Keratinocyte (primary cell): ENCODE measurements at regions not wholly inside any gene's neighbourhood (a gene's known extent, or its start where the extent isn't known, plus 50 kb on each side); places are given as distances from the start of the nearest gene placed in this dataset.

ENCODE experiments used
- EZH2 ChIP-seq: IDR thresholded peaks from one replicate; pipeline ENCODE4 v1.6.1; 2012; ENCODE audit warnings: inconsistent platforms, mild to moderate bottlenecking, low read length, moderate library complexity
- TF ChIP-seq, protein P1 (sequence below), 3 experiments: IDR thresholded peaks in 1 of 3; conservative IDR thresholded peaks in 1 of 3; optimal IDR thresholded peaks in 1 of 3; 2 replicates in 2 of 3; 3 replicates in 1 of 3; pipeline versions ENCODE3 to v1.5.1; 2011; ENCODE audit warnings: low read length in 3 of 3, mild to moderate bottlenecking in 3 of 3, moderate library complexity in 2 of 3, control low read depth in 1 of 3, inconsistent platforms in 1 of 3; ENCODE audit not compliant: insufficient read depth in 2 of 3; ENCODE audit errors: extremely low read depth in 1 of 3

DNA sequence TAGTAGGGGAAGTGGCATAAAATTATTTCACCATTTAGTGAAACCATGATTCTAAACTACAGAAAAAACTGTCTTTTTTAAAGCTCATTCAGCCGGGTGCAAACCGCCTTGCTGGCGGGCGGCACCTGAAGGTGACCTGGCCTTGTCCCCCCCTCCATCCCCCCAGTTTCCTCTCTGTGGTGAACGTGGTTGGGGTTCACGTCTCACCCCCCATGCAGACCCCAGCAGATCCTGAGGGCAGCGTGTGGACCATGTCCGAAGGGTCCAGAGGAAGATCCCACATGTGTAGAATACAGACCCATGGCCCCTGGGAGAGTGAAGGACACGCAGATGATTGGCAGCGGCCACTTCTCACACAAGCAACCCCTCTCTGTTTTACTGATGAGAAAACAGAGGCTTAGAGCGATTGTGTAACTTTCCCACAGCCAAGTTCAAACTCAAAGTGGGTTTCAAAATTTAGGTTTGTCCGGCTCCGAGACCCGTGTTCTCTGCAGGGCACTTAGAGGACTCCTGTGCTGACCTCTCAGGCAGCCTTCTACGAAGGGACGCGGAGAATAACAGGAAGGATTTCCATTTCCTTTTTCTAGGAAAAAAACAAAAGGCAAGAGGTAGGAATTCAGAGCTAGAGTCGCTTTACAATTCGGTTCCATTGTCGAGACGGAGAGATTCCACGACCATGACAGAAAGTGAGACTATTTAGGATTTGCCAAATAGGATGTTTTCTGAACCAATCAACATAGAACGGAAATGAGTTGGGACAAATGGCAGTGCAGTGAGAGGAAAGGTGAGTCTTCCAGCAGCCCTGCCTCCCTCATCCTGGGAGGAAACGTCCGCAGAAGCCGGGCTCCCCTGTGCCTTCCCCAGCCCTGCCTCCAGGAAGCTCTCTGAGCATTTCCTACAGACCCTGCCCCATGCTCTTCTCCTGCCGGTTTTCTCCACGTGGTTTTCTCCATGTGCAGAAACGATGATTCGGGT, 67.6 kb upstream of the PITRM1 start:
- TF ChIP-seq EZH2: no peak
- TF ChIP-seq, protein P1, sequence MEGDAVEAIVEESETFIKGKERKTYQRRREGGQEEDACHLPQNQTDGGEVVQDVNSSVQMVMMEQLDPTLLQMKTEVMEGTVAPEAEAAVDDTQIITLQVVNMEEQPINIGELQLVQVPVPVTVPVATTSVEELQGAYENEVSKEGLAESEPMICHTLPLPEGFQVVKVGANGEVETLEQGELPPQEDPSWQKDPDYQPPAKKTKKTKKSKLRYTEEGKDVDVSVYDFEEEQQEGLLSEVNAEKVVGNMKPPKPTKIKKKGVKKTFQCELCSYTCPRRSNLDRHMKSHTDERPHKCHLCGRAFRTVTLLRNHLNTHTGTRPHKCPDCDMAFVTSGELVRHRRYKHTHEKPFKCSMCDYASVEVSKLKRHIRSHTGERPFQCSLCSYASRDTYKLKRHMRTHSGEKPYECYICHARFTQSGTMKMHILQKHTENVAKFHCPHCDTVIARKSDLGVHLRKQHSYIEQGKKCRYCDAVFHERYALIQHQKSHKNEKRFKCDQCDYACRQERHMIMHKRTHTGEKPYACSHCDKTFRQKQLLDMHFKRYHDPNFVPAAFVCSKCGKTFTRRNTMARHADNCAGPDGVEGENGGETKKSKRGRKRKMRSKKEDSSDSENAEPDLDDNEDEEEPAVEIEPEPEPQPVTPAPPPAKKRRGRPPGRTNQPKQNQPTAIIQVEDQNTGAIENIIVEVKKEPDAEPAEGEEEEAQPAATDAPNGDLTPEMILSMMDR (optimal IDR thresholded peaks at IDR 0.05 in 1 of 3, IDR thresholded peaks at IDR 0.05 in 1 of 3, conservative IDR thresholded peaks at IDR 0.05 in 1 of 3; ENCODE audit: extremely low read depth in 1 of 3, insufficient read depth in 2 of 3, low read length in 3 of 3): no peak
